ENCODE measurements at regions not wholly inside any gene's neighbourhood (a gene's known extent, or its start where the extent isn't known, plus 50 kb on each side); places are given as distances from the start of the nearest gene placed in this dataset.

DNA sequence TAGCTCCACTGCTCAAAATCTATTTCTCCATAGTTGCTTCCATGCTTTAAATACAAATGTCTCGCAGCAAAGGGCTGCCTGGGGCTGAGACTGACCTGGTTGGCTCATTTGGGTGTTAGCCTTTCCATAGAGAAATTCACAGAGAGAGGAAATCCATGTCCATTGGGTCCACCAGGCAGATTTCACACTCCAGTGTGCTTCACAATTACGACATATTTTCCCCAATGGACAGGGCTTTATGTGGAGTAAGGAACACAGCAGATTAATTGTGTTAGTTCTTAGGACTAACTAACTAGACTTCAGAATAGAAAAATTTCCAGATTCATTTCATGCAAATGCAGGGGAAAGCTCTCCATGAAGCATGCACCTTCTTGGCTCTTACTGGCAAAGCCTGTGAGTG, 180.7 kb downstream of the FBXO15 start:
- DNase-seq (ENCODE audit: low read depth) = no peak

- peak; percentile 84 for DNase-seq (ENCODE audit: low read depth)
These were observed 185.4 kb downstream of the FBXO15 start for GRCh38 chr18:73962256-73962655.

- no peak for DNase-seq (ENCODE audit: low read depth)
These were observed 185.8 kb downstream of the FBXO15 start for GRCh38 chr18:73961804-73962203.

DNA sequence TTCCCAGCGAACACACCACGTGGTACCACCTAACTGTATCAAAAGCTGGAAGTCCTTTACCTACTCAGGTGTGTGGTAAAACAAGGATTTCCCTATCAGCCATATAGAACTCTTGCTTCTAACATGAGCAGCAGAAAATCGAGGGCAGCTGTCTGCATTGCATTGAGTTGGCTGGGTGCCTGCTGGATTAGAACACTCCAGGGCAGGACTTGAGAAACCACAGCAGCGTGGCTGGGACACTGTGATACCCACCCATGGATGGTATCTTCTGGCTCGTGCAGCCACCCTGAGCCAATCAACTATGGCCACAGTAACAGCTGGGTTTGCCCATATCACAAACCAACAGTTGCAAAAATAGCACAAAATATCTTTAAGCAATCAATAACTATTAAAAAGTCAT, 188.3 kb downstream of the FBXO15 start:
- no peak for DNase-seq (ENCODE audit: low read depth)

GRCh38 chr18:73954268-73954667, 193.4 kb downstream of the FBXO15 start:
- DNase-seq (ENCODE audit: low read depth) = no peak

- no peak for DNase-seq (ENCODE audit: low read depth)
These were observed 195.2 kb downstream of the FBXO15 start for GRCh38 chr18:73952296-73952946.

GRCh38 chr18:73950116-73950700, 197.4 kb downstream of the FBXO15 start:
- DNase-seq (ENCODE audit: low read depth) = peak; percentile 60

DNA sequence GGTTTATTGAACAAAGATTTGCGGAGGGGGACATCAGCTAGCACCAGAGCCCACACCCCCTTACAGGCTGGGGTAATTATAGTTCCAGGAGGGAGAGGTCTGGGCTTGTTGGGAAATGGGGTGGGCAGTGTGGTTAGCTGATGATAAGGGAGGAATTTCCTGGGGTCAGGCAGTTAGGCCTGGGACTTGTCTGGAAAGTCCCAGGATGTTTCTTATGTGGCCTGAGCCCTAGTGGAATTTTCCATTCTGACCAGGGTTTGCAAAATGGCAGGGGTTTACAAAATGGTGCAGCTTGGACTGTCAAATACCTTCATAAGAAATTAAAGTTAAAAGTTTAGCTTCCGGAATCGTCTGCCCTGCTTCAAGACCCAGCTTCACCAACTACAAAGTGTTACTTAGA, 199.1 kb downstream of the FBXO15 start:
- DNase-seq (ENCODE audit: low read depth) = peak; percentile 79

- no peak for DNase-seq (ENCODE audit: low read depth)
These were observed 199.6 kb downstream of the FBXO15 start for GRCh38 chr18:73948084-73948483.

DNA sequence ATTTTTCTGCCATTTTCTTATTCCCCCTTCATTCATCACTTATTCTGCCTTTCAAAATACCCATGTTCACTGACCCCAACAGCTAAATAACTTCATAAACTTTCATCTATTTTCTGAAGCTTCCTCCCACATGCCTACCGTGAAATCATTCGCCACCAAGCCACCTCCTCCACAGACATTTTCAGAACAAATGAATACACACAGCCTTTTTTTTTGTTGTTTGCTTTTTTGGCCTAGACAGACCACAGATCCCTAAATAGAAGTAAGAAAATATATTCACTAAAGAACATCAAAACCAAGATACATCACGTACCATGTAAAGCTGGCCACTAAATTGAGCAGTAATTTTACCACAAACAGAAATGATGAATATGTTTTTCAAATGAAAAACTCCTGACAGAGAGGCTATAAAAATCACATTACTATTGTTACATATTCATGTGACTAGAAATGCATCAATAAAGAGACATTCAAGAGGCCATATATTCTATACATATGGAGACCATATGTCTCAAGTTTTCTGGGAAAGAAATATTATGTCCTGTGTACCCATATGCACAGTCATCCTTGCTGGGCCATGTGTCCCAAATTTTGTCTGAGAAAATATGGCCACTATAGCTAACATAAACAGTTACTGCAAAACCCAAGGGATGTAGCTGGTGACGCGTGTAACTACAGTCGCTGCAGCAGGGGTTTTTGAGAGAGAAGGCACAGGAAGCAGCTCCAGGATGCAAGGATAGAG, 200.3 kb downstream of the FBXO15 start:
- no peak for DNase-seq (ENCODE audit: low read depth)

DNA sequence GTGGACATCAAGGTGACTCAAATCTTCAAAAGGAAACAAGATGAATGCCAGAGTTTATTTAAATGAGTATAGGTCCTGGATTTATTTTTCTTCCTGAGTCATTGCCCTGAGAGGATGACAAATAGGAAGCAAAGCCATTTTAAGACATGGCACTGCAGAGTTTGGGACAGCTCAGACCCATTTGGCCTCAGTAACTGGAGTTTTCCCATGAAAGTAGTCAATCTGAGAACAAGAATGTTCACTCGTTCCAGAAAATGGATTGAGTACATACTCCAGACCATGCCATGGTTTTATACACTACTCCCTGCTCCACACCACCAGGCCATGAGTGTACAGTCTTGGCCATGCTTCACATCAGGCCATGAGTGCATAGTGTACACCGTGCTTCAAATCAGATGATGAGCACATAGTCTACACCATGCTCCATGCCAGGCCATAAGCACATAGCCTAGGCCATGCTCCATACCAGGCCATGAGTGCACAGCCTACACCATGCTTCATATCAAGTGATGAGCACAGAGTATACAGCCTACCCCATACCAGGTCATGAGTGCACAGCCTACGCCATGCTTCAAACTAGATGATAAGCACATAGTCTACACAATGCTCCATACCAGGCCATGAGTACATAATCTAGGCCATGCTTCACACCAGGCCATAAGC, 202.4 kb downstream of the FBXO15 start:
- DNase-seq (ENCODE audit: low read depth) = peak; percentile 72

DNA sequence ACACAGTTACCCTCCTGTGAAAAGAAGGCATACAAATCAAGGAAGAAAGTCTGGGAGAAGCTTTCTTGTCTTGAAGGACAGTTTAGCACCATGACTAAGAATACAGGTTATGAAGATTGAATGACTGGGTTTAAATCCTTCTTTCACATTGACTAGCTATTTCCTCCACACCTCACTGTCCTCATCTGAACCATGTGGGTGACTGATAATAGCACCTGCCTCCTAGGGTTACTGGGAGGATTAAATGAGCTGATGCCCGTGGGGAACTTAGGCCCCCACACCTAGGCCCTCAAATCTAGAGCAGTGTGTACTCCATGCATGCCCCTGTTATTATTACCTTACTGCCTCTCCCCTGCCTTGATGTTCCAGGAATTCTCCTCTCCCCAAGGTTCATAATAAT, 202.9 kb downstream of the FBXO15 start:
- peak; percentile 21 for DNase-seq (ENCODE audit: low read depth)

- DNase-seq (ENCODE audit: low read depth) = no peak
These were observed 203.9 kb downstream of the FBXO15 start for GRCh38 chr18:73943763-73944162.

DNA sequence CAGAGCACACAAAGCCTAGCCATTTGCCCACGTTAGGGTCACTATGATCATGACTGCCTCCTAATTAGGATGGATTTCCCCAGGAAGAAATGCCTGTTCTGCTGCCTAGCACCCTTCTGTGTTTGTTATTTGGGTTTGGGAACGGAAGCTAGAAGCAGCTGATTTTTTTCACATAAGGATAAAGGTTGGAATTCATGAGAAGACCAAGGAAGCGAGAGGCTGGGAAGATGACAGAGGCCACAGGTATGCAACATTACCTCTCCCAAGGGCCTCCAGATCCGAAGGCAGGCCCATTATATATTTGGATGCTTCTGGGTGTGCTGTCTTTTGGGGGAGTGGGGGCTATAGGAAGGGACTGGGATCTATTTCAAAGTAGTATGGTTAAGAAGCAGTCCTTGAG, 204.7 kb downstream of the FBXO15 start:
- DNase-seq (ENCODE audit: low read depth) = no peak

DNA sequence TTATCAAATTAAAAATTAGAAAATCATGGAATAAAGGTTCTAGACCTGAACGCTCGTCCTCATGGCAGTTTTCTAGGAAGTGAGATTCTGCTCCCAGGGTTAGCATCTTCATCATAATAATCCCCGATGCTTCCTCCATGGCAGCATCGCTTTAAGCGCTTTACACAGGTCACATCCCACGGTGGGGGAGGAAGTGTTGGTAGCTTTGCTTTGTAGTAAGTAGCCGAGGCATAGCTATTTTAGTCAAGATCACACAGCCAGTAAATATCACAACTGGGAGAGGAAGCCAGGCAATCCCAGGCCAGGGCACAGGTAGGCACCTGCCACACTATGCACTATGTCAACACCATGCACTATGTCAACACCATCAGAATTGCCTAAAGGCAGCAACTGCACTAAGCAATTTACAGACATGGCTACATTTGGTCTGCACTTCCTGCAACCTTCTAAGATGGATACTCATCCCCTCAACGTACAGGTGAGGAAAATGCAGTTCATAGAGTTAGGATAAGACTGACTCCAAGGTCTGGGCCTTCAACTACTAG, 205.5 kb downstream of the FBXO15 start:
- no peak for DNase-seq (ENCODE audit: low read depth)

GRCh38 chr18:73940721-73941120, 206.9 kb downstream of the FBXO15 start:
- DNase-seq (ENCODE audit: low read depth) = no peak

DNA sequence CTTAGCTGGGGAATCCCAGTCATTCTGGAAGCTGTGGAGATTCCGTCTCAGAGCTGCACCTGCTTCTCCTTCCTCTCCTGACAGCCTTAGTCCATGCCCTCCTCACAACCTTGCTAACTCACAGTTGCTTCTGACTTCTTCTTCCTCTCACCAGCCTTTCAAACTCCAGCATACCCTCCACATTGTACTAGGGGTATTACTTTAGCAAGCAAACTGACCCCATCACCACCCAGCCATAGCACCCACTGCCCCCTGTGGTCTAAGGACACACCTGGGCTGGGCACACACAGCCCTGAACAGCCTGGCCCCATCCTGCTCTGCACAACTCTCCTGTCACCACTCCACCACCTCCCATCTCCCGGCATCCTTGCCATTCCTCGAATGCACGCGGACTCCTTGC, 208.2 kb downstream of the FBXO15 start:
- no peak for DNase-seq (ENCODE audit: low read depth)

GRCh38 chr18:73933685-73934084, 213.9 kb downstream of the FBXO15 start:
- no peak for DNase-seq (ENCODE audit: low read depth)

DNA sequence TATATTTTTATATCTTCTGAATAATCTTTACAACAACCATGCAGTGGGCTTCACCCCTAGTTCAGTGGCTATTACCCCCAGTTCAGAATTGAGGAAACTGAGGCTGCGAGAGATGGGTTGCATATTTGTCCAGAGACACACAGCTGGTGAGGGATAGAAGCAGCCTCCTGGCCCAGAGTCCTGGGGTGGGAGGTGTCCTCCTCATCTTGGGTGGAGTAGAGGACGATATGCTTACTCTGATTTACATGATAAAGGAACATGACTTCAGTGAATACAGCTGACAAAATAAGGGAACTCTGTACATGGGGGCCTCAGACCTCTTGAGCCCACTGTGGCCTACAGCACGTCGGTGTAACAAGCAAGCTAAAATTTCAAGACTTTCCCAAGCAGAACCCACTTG, 214.7 kb downstream of the FBXO15 start:
- no peak for DNase-seq (ENCODE audit: low read depth)

- DNase-seq (ENCODE audit: low read depth) = no peak
These were observed 220.1 kb downstream of the FBXO15 start for GRCh38 chr18:73927496-73927895.

GRCh38 chr18:73924836-73925235, 222.8 kb downstream of the FBXO15 start:
- DNase-seq (ENCODE audit: low read depth) = no peak

- DNase-seq (ENCODE audit: low read depth) = no peak
These were observed 223.3 kb downstream of the FBXO15 start for GRCh38 chr18:73924307-73924706.
